ENCODE measurements at regions not wholly inside any gene's neighbourhood (a gene's known extent, or its start where the extent isn't known, plus 50 kb on each side); places are given as distances from the start of the nearest gene placed in this dataset.

DNA sequence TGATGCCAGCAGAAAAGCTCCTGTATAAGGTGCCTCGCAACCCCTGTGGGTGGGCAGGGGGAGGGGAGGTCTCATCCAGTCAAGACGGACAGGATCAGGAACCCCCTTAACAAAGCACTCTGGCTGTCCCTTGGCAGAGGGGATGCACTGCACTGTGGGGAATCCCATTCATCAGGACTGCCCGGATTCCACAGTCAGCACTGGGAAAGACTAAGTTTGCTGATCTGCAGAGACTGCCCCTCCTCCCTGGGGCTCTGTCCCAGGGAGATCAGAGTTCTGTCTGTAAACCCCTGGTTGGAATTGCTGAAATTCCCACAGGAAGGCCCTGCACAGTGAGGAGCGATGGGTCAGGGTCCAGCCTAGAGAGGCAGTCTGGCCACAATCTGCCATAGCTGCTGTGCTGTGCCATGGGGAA is 149.5 kb upstream of the RBBP8 start:
- Histone ChIP-seq H3K4me3 (no peak overlapping the region), H3K27me3 (no peaks in the 10 kb centered on the region), H3K4me1 (no peaks in the 10 kb centered on the region), H3K27ac (no peak overlapping the region), H3K36me3 (no peaks in the 10 kb centered on the region), H3K9me3 (no peaks in the 10 kb centered on the region)
- FAIRE-seq (no peak), DNase-seq (no peak), ATAC-seq (no peak)
- WGBS, 2 donors, result 51 to 74% methylated on average over 4 of the region's 4 CpGs
- intact Hi-C loops (cut with DNase I), result no loop called here
- no peak for TF ChIP-seq CTCF (IDR thresholded peaks at IDR 0.05)

GRCh38 chr18:22789052-22789451 is 144.1 kb upstream of the RBBP8 start:
- Histone ChIP-seq H3K27me3 (no peaks in the 10 kb centered on the region), H3K4me3 (no peak overlapping the region), H3K9me3 (no peaks in the 10 kb centered on the region), H3K27ac (no peak overlapping the region), H3K4me1 (no peaks in the 10 kb centered on the region), H3K36me3 (no peaks in the 10 kb centered on the region)
- ATAC-seq, result no peak
- FAIRE-seq, result no peak
- intact Hi-C loops (cut with DNase I), result no loop called here
- 74 to 81% methylated on average over 2 of the region's 2 CpGs for WGBS, 2 donors
- no peak for TF ChIP-seq CTCF (IDR thresholded peaks at IDR 0.05)
- no peak for DNase-seq

- H3K27me3 ChIP-seq, result no peaks in the 10 kb centered on the region
- ATAC-seq (no peak), FAIRE-seq (no peak), DNase-seq (no peak)
- H3K4me1 ChIP-seq, result no peaks in the 10 kb centered on the region
- no peaks in the 10 kb centered on the region for H3K9me3 ChIP-seq
- no peak for TF ChIP-seq CTCF (IDR thresholded peaks at IDR 0.05)
- H3K36me3 ChIP-seq, result no peaks in the 10 kb centered on the region
- no peak overlapping the region for H3K27ac ChIP-seq
- intact Hi-C loops (cut with DNase I), result no loop called here
- H3K4me3 ChIP-seq, result no peak overlapping the region
- 51 to 65% methylated on average over 5 of the region's 5 CpGs for WGBS, 2 donors
These were observed 143.5 kb upstream of the RBBP8 start for GRCh38 chr18:22789600-22789999.

DNA sequence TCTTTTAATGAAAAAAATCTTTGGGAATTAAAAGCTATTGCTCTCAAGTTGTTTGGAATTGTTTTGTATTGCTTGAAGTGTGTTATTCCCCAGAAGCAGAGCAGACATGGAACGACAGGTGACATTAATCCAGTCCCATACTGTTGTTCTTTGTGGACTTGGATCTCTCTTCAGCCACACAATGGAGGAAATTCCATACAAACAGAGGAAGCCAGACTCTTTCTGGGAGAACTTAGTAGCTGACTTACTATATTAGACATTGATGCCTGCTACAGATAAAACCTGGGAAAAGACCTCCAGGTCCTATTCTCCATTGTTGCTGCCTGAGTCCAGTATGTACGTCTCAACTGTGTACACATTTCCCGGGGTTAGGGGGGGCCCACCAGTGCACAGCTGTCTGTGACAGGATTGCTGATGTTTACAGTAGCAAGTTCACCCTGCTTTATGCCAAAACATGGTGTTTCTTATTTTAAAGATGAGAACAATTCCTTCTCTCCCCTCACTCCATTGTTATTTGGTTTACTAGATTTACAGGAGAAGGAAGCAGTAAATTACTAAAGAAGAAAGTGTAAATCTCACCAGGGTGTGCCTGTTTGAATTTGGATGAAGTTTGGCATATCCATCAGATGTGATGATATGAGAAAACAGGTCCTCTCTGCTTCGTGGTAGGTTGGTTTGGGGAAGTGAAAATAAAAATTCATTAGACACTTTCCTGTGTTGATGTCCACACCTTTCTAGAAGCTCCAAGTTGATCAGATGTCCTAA is 142.4 kb upstream of the RBBP8 start:
- Histone ChIP-seq H3K36me3 (no peaks in the 10 kb centered on the region), H3K27me3 (no peaks in the 10 kb centered on the region), H3K4me3 (no peak overlapping the region), H3K27ac (no peak overlapping the region), H3K4me1 (no peaks in the 10 kb centered on the region), H3K9me3 (no peaks in the 10 kb centered on the region)
- intact Hi-C loops (cut with DNase I), result no loop called here
- 37 to 43% methylated on average over 4 of the region's 4 CpGs for WGBS, 2 donors
- ATAC-seq (no peak), FAIRE-seq (no peak), DNase-seq (no peak)
- no peak for TF ChIP-seq CTCF (IDR thresholded peaks at IDR 0.05)

GRCh38 chr18:22791310-22791610 is 141.9 kb upstream of the RBBP8 start:
- FAIRE-seq, result no peak
- no peak overlapping the region for H3K27ac ChIP-seq

More at GRCh38 chr18:22791310-22791610, 141.9 kb upstream of the RBBP8 start:
- Histone ChIP-seq H3K27me3 (no peaks in the 10 kb centered on the region), H3K36me3 (no peaks in the 10 kb centered on the region), H3K4me1 (no peaks in the 10 kb centered on the region), H3K4me3 (no peak overlapping the region), H3K9me3 (no peaks in the 10 kb centered on the region)
- 68 to 75% methylated on average over 2 of the region's 2 CpGs for WGBS, 2 donors
- DNase-seq (no peak), ATAC-seq (no peak)
- TF ChIP-seq CTCF (IDR thresholded peaks at IDR 0.05), result no peak
- intact Hi-C loops (cut with DNase I), result no loop called here
